IMR-90 (cell line): ENCODE measurements at regions not wholly inside any gene's neighbourhood (a gene's known extent, or its start where the extent isn't known, plus 50 kb on each side); places are given as distances from the start of the nearest gene placed in this dataset.

ENCODE experiments used
- ATAC-seq: fragments of 200-7000 bp; cut with Tn5 transposase; 2 replicates; pipeline ENCODE4 v1.9.1; 2020; ENCODE audit warnings: low read depth, mild to moderate bottlenecking, moderate library complexity
- BruUV-seq: library from RNA; stranded (reverse); fragments of 400-500 nt; replicated peaks from 2 replicates; lab custom pipeline; 2021; lab: Mats Ljungman, UMichigan
- CTCF ChIA-PET: fragments of 300-600 bp; formaldehyde crosslinking; extraction: SDS; loops from one replicate; lab custom pipeline; 2021; ENCODE audit warnings: antibody characterized with exemption; lab: Yijun Ruan, JAX
- POLR2A ChIA-PET: fragments of 300-600 bp; sonication (Branson Sonifier 250); formaldehyde crosslinking; loops from one replicate; lab custom pipeline; 2022; ENCODE audit warnings: antibody characterized with exemption; ENCODE audit not compliant: unreplicated experiment; lab: Charles Lee
- DNase-seq: peaks from one replicate; pipeline ENCODE4 v3.0.0; 2013
- H2AFZ ChIP-seq: replicated peaks from 2 replicates; pipeline ENCODE3; 2013; ENCODE audit warnings: low read length, mild to moderate bottlenecking; ENCODE audit not compliant: poor library complexity
- H2AK5ac ChIP-seq: 2 replicates; pipeline ENCODE4 v1.6.1; 2013; ENCODE audit warnings: low read depth, low read length, inconsistent platforms
- H2AK9ac ChIP-seq: replicated peaks from 2 replicates; pipeline ENCODE3; 2013; ENCODE audit warnings: mild to moderate bottlenecking, low read depth, low read length, moderate library complexity; ENCODE audit not compliant: poor library complexity
- H2BK120ac ChIP-seq: 2 replicates; pipeline ENCODE4 v1.6.1; 2013; ENCODE audit warnings: low read depth, low read length, inconsistent platforms
- H2BK15ac ChIP-seq: 3 replicates; pipeline ENCODE4 v1.6.1; 2013; ENCODE audit warnings: low read depth, low read length, inconsistent platforms
- H2BK20ac ChIP-seq: 2 replicates; pipeline ENCODE4 v1.6.1; 2013; ENCODE audit warnings: low read depth, mild to moderate bottlenecking, inconsistent platforms, low read length, moderate library complexity
- H2BK5ac ChIP-seq: 2 replicates; pipeline ENCODE4 v1.6.1; 2013; ENCODE audit warnings: mild to moderate bottlenecking, low read depth, low read length, inconsistent platforms; ENCODE audit not compliant: poor library complexity, severe bottlenecking
- H3K14ac ChIP-seq: replicated peaks from 2 replicates; pipeline ENCODE4 v1.6.1; 2013; ENCODE audit warnings: low read depth, low read length, inconsistent platforms
- H3K18ac ChIP-seq: 2 replicates; pipeline ENCODE4 v1.6.1; 2013; ENCODE audit warnings: low read depth, low read length, control low read depth
- H3K23ac ChIP-seq: 2 replicates; pipeline ENCODE4 v1.6.1; 2013; ENCODE audit warnings: low read depth, low read length, inconsistent platforms
- H3K27ac ChIP-seq: 2 replicates; pipeline ENCODE4 v1.5.1; 2013; ENCODE audit warnings: mild to moderate bottlenecking, control low read depth, low read length; ENCODE audit not compliant: insufficient read depth
- H3K27me3 ChIP-seq: 2 replicates; pipeline ENCODE4 v1.6.1; 2013; ENCODE audit warnings: low read length; ENCODE audit not compliant: control insufficient read depth, insufficient read depth
- H3K36me3 ChIP-seq: 2 replicates; pipeline ENCODE4 v1.6.1; 2013; ENCODE audit warnings: low read length, mixed read lengths; ENCODE audit not compliant: control insufficient read depth, insufficient read depth
- H3K4ac ChIP-seq: 2 replicates; pipeline ENCODE4 v1.6.1; 2013; ENCODE audit warnings: low read depth, low read length, inconsistent platforms
- H3K4me1 ChIP-seq: 2 replicates; pipeline ENCODE4 v1.6.1; 2013; ENCODE audit warnings: low read length, mixed read lengths; ENCODE audit not compliant: control insufficient read depth, insufficient read depth
- H3K4me2 ChIP-seq: 2 replicates; pipeline ENCODE4 v1.6.1; 2013; ENCODE audit warnings: low read depth, mild to moderate bottlenecking, control low read depth, low read length, moderate library complexity
- H3K4me3 ChIP-seq: 2 replicates; pipeline ENCODE4 v1.5.1; 2013; ENCODE audit warnings: low read depth, mild to moderate bottlenecking, control low read depth, low read length, moderate library complexity; ENCODE audit not compliant: insufficient read depth
- H3K56ac ChIP-seq: 2 replicates; pipeline ENCODE4 v1.6.1; 2013; ENCODE audit warnings: low read length, inconsistent platforms; ENCODE audit not compliant: insufficient read depth; ENCODE audit errors: extremely low read depth
- H3K79me1 ChIP-seq, 2 experiments: 2 replicates each; pipeline ENCODE4 v1.6.1; 2013; ENCODE audit warnings: low read length in 2 of 2, inconsistent platforms in 1 of 2, low read depth in 1 of 2
- H3K9ac ChIP-seq: 2 replicates; pipeline ENCODE4 v1.6.1; 2013; ENCODE audit warnings: low read depth, low read length, control low read depth
- H3K9me1 ChIP-seq: 2 replicates; pipeline ENCODE4 v1.6.1; 2013; ENCODE audit warnings: low read length, inconsistent platforms; ENCODE audit not compliant: insufficient read depth
- H3K9me3 ChIP-seq: 2 replicates; pipeline ENCODE4 v1.6.1; 2013; ENCODE audit warnings: low read length; ENCODE audit not compliant: control insufficient read depth, insufficient read depth
- H4K20me1 ChIP-seq: 2 replicates; pipeline ENCODE4 v1.6.1; 2013; ENCODE audit warnings: low read length, inconsistent platforms; ENCODE audit not compliant: insufficient read depth
- H4K5ac ChIP-seq: 2 replicates; pipeline ENCODE4 v1.6.1; 2013; ENCODE audit warnings: mild to moderate bottlenecking, low read depth, low read length, control low read depth
- H4K8ac ChIP-seq, 2 experiments: 2 replicates each; pipeline ENCODE4 v1.6.1; 2013; ENCODE audit warnings: low read depth in 2 of 2, low read length in 2 of 2, control low read depth in 1 of 2, inconsistent platforms in 1 of 2
- H4K91ac ChIP-seq: 2 replicates; pipeline ENCODE4 v1.6.1; 2013; ENCODE audit warnings: low read depth, low read length, inconsistent platforms; ENCODE audit not compliant: insufficient read depth
- BHLHE40 ChIP-seq: fragments of 150-350 bp; IDR thresholded peaks from 2 replicates; pipeline ENCODE4 v1.6.1; 2016; ENCODE audit warnings: mild to moderate bottlenecking, low read depth, low read length
- CEBPB ChIP-seq: IDR thresholded peaks from 2 replicates; pipeline ENCODE4 v1.6.1; 2012; ENCODE audit warnings: low read depth, low read length, improper control_type of control experiment
- CHD1 ChIP-seq: IDR thresholded peaks from 2 replicates; pipeline ENCODE4 v1.6.1; 2012; ENCODE audit warnings: low read depth, low read length, improper control_type of control experiment
- FOS ChIP-seq: fragments of 150-350 bp; IDR thresholded peaks from 2 replicates; pipeline ENCODE4 v1.6.1; 2016; ENCODE audit warnings: low read depth, low read length
- MAFK ChIP-seq: IDR thresholded peaks from 2 replicates; pipeline ENCODE4 v1.6.1; 2012; ENCODE audit warnings: low read depth, low read length, improper control_type of control experiment
- MAZ ChIP-seq: IDR thresholded peaks from 2 replicates; pipeline ENCODE4 v1.6.1; 2012; ENCODE audit warnings: low read depth, mild to moderate bottlenecking, low read length, improper control_type of control experiment, moderate library complexity, borderline replicate concordance
- MXI1 ChIP-seq: IDR thresholded peaks from 2 replicates; pipeline ENCODE4 v1.6.1; 2012; ENCODE audit warnings: low read depth, mild to moderate bottlenecking, low read length, moderate library complexity, borderline replicate concordance
- NFE2L2 ChIP-seq: fragments of 150-350 bp; IDR thresholded peaks from 2 replicates; pipeline ENCODE4 v1.6.1; 2016; ENCODE audit warnings: low read depth, mild to moderate bottlenecking, low read length
- POLR2A ChIP-seq: IDR thresholded peaks from 2 replicates; pipeline ENCODE4 v1.6.1; 2012; ENCODE audit warnings: mild to moderate bottlenecking, low read depth, low read length
- RAD21 ChIP-seq: IDR thresholded peaks from 2 replicates; pipeline ENCODE4 v1.6.1; 2012; ENCODE audit warnings: low read length, improper control_type of control experiment
- RCOR1 ChIP-seq: IDR thresholded peaks from 2 replicates; pipeline ENCODE4 v1.6.1; 2012; ENCODE audit warnings: mild to moderate bottlenecking, low read length, improper control_type of control experiment; ENCODE audit not compliant: insufficient replicate concordance
- RFX5 ChIP-seq: IDR thresholded peaks from 2 replicates; pipeline ENCODE4 v1.8.0; 2012; ENCODE audit warnings: low read depth, mild to moderate bottlenecking, low read length, moderate library complexity
- SMC3 ChIP-seq: fragments of 150-350 bp; IDR thresholded peaks from 2 replicates; pipeline ENCODE4 v1.6.1; 2016; ENCODE audit warnings: low read depth, mild to moderate bottlenecking, antibody characterized with exemption, low read length, moderate library complexity
- WGBS, 2 experiments: methylation state at CpG; one replicate each; pipeline versions ENCODE4 v1.1.5 to v1.1.7; 2013; ENCODE audit warnings: missing lambda C conversion rate in 2 of 2; ENCODE audit not compliant: insufficient read length in 1 of 2; ENCODE audit errors: extremely low coverage in 2 of 2; 5-methylcytosine and 5-hydroxymethylcytosine counted together
- dilution Hi-C: fragments of 300-500 bp; cut with HindIII; formaldehyde crosslinking; loops from one replicate; pipeline ENCODE4 v1.14.3; 2018; ENCODE audit warnings: low sequenced_read_pairs; ENCODE audit not compliant: unreplicated experiment
- in situ Hi-C: fragments of 300-500 bp; cut with MboI; formaldehyde crosslinking; loops from 3 replicates; pipeline ENCODE4 v1.14.3; 2019; ENCODE audit warnings: low sequenced_read_pairs, inconsistent platforms, mixed read lengths
- intact Hi-C: fragments of 100-400 bp; cut with micrococcal nuclease; formaldehyde crosslinking; loops from 2 replicates; pipeline ENCODE4 v1.10.0; 2022
- TF ChIP-seq, protein P1 (sequence below): conservative IDR thresholded peaks from 2 replicates; pipeline ENCODE4 v1.5.1; 2012; ENCODE audit warnings: mild to moderate bottlenecking, low read depth, low read length, improper control_type of control experiment
- TF ChIP-seq, protein P2 (sequence below): fragments of 150-350 bp; IDR thresholded peaks from 2 replicates; pipeline ENCODE4 v1.6.1; 2016; ENCODE audit warnings: low read depth, mild to moderate bottlenecking, low read length, moderate library complexity, borderline replicate concordance
- TF ChIP-seq, protein P3 (sequence below): fragments of 150-350 bp; IDR thresholded peaks from 2 replicates; pipeline ENCODE4 v1.6.1; 2017; ENCODE audit warnings: mild to moderate bottlenecking, antibody characterized with exemption, low read length, low read depth

DNA sequence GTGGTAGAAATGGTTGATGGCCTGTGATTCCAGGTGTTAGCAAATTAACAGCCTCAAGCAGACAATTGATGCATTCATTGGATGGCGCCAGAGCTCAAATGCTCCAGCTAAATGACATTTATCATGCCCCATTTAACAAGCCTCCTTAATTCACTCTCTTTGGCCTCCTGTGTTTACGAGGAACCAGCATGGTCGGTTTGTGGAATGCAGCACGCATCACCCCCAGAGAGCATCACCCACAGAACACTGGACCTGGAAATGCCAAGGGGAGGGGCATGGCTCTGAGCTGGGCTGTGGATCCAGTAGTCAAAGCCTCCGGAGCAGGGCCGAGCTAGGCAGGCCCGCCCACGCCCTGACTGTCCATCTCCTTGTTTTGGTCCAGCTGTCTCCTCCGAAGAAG, 434.0 kb downstream of the GADD45G start:
- Histone ChIP-seq H3K27ac (no peak overlapping the region), H2AFZ (no peak overlapping the region), H3K18ac (no peak overlapping the region), H2BK20ac (no peak overlapping the region), H3K4me2 (no peak overlapping the region), H2BK120ac (no peak overlapping the region), H3K4me3 (no peak overlapping the region), H3K9me3 (no peaks in the 10 kb centered on the region), H3K4me1 (no peaks in the 10 kb centered on the region), H2BK15ac (no peak overlapping the region), H3K56ac (no peak overlapping the region), H3K79me1 (no peaks in the 10 kb centered on the region), H2BK5ac (no peak overlapping the region), H4K91ac (no peak overlapping the region), H3K9me1 (no peaks in the 10 kb centered on the region), H4K8ac (no peak overlapping the region), H3K36me3 (no peaks in the 10 kb centered on the region), H3K27me3 (no peaks in the 10 kb centered on the region), H2AK5ac (no peak overlapping the region), H2AK9ac (no peak overlapping the region), H4K5ac (no peak overlapping the region), H4K20me1 (no peaks in the 10 kb centered on the region), H3K23ac (no peak overlapping the region), H3K9ac (no peak overlapping the region), H3K14ac (no peak overlapping the region), H3K4ac (no peak overlapping the region)
- ChIA-PET POLR2A (no interaction called here), CTCF (no interaction called here)
- BruUV-seq = no TSS peak
- 54% methylated on average over 6 of the region's 9 CpGs; no CpG with 5 or more reads in 1 of the 2 experiments for WGBS, 2 experiments
- in situ Hi-C loops = no loop called here
- TF ChIP-seq, protein P1, sequence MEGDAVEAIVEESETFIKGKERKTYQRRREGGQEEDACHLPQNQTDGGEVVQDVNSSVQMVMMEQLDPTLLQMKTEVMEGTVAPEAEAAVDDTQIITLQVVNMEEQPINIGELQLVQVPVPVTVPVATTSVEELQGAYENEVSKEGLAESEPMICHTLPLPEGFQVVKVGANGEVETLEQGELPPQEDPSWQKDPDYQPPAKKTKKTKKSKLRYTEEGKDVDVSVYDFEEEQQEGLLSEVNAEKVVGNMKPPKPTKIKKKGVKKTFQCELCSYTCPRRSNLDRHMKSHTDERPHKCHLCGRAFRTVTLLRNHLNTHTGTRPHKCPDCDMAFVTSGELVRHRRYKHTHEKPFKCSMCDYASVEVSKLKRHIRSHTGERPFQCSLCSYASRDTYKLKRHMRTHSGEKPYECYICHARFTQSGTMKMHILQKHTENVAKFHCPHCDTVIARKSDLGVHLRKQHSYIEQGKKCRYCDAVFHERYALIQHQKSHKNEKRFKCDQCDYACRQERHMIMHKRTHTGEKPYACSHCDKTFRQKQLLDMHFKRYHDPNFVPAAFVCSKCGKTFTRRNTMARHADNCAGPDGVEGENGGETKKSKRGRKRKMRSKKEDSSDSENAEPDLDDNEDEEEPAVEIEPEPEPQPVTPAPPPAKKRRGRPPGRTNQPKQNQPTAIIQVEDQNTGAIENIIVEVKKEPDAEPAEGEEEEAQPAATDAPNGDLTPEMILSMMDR = no peak
- TF ChIP-seq, protein P2, sequence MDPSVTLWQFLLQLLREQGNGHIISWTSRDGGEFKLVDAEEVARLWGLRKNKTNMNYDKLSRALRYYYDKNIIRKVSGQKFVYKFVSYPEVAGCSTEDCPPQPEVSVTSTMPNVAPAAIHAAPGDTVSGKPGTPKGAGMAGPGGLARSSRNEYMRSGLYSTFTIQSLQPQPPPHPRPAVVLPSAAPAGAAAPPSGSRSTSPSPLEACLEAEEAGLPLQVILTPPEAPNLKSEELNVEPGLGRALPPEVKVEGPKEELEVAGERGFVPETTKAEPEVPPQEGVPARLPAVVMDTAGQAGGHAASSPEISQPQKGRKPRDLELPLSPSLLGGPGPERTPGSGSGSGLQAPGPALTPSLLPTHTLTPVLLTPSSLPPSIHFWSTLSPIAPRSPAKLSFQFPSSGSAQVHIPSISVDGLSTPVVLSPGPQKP = no peak
- TF ChIP-seq CEBPB (no peak), RAD21 (no peak), MAZ (no peak), FOS (no peak), CHD1 (no peak), RFX5 (no peak), RCOR1 (no peak), SMC3 (no peak), POLR2A (no peak), MAFK (no peak), BHLHE40 (no peak), NFE2L2 (no peak), MXI1 (no peak)
- TF ChIP-seq, protein P3, sequence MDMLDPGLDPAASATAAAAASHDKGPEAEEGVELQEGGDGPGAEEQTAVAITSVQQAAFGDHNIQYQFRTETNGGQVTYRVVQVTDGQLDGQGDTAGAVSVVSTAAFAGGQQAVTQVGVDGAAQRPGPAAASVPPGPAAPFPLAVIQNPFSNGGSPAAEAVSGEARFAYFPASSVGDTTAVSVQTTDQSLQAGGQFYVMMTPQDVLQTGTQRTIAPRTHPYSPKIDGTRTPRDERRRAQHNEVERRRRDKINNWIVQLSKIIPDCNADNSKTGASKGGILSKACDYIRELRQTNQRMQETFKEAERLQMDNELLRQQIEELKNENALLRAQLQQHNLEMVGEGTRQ = no peak
- intact Hi-C loops = no loop called here
- DNase-seq (no peak), ATAC-seq (no peak)
- dilution Hi-C loops = no loop called here
